ENCODE measurements at regions not wholly inside any gene's neighbourhood (a gene's known extent, or its start where the extent isn't known, plus 50 kb on each side); places are given as distances from the start of the nearest gene placed in this dataset.
"Not testable (repeated sequence)": the region's sequence is repeated elsewhere in the genome, so short reads cannot be mapped to it uniquely, and the experiment has no call there.

GRCh38 chr12:90828621-90829020 is 126.4 kb downstream of the CCER1 start:
- DNase-seq, result no peak

- no peak for DNase-seq
Observed at GRCh38 chr12:90827567-90827966, 127.4 kb downstream of the CCER1 start.

DNA sequence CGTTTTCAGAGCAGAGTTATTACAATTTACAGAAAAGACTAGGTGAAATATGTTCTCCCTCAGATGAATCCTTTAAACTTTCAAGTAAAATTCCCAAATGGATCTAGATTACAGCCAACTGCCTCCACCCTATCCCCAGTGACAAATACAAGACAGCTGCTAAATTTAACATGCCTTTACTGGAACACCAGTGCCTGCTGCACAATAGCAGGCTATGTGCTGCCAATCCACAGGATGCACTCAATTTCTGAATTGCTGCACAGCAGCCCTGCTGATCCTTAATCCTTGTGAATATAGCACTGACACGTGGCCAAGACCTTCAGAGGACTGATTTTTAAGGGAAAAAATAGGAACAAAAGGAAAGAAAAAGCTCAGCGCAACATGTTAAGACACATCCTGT is 128.9 kb downstream of the CCER1 start:
- no peak for DNase-seq

DNA sequence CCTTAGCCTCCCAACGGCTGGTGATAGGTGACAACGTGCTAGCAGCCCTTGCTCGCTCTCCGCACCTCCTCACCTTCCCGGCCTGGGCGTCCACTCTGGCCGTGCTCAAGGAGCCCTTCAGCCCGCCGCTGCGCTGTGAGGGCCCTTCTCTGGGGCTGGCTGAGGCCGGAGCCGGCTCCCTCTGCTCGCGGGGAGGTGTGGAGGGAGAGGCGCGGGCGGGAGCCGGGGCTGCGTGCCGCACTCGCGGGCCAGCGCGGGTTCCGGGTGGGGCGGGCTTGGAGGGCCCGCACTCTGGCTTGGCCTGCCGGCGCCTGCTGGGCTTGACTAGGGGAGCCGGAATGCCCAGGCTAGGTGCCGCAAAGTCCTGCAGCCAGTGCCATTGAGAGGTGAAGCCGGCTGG is 131.1 kb downstream of the CCER1 start:
- no peak for DNase-seq

DNA sequence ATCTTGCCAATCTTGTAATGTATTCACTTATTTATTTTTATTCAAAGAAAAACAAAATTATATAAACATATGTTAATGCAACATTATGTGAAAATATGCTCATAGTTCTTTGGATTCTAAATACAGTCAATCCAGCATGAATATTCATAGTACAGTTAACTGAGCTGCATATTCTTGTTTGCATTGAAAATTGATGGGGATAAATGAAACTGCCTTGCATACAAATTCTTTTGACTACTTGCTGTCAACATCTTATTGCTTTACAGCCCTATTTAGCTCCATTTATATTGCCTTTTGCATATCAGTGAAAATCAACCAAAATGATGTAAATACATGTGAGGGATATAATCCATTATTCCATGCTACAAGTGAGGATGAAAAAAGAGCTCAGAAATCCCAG is 135.3 kb downstream of the CCER1 start:
- no peak for DNase-seq

- DNase-seq, result no peak
Observed at GRCh38 chr12:90816353-90817089, 138.5 kb downstream of the CCER1 start.

- no peak for DNase-seq
Observed at GRCh38 chr12:90809940-90810339, 145.0 kb downstream of the CCER1 start.

DNA sequence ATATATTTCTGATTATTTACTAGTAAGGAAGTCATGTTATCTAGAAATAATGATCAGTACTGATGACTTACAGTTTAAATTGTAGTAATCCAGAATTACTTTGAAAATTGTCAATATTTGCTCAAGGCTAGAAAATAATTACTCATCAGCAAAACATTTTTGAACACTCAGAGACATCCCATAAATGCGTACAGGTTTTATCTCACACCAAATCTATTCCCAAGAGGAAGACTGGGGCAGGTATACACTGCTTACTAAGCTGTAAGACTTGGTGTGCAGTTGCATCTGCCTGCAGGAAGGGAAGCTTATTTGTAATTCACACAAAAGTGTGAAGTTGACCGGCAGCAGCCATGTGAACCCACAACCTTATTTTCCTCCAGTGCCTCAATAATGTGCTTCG is 146.4 kb downstream of the CCER1 start:
- no peak for DNase-seq

GRCh38 chr12:90802727-90803126 is 152.2 kb downstream of the CCER1 start:
- no peak for DNase-seq

DNA sequence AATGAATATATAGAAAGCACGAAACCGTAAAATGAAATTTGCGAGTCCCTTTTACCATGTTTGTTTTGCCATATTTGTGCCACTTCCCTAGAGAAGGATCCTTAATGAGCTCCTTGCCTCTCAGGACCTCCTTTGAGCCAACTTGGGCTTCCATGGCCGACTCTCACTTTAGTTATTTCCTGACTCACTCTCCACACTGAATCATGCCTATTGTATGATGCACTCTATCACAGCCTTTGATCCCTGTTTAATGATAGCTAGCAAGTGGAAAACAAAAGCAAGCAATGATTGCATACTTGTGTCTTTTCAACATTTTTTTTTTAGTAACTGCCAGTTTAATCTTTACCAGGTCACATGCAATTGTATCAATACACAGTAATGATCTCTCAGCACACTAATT is 153.2 kb downstream of the CCER1 start:
- no peak for DNase-seq

GRCh38 chr12:90794212-90794611 is 160.8 kb downstream of the CCER1 start:
- no peak for DNase-seq

GRCh38 chr12:90792718-90793117 is 162.3 kb downstream of the CCER1 start:
- DNase-seq, result not testable (repeated sequence)

- DNase-seq, result no peak
Observed at GRCh38 chr12:90791445-90791844, 163.5 kb downstream of the CCER1 start.

DNA sequence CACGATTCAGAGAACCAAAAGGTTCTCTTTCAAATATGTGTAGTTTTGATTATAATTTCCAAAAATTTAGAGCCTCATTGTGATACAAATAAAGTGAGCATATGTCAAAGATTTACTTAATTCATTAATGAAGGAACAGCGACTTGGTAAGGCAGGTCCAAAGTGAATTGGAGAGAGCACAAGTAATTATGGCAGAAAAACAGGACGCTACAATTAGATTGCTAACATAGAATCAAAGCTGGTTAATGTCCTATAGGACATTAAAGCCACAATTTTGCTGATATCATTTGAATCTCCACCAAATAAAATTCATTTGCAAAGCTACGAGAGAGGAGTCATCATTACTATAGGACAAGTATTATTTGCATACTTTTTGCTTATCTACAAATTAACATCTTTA is 164.2 kb downstream of the CCER1 start:
- DNase-seq, result no peak

GRCh38 chr12:90773491-90773890 is 181.5 kb downstream of the CCER1 start:
- no peak for DNase-seq

- no peak for DNase-seq
Observed at GRCh38 chr12:90770861-90771260, 184.1 kb downstream of the CCER1 start.

DNA sequence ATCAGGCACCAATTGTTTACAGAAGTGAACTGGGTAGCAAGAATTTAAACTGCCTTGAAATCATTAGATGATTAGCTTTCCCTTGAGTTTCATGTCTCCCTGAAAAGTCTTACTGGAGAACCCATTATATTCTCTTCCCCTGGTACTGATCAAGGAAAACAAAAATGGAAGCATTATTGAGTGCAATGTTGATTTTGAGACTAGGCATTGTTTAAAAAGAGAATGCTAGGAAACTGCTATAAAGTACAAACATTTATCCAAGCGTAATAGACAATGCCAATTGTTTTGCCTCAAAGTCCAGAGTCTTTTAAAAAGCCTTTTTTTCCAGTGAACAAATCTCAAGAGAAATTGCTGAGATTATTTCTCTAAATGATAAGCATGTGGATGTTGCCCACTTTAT is 197.0 kb downstream of the CCER1 start:
- no peak for DNase-seq

DNA sequence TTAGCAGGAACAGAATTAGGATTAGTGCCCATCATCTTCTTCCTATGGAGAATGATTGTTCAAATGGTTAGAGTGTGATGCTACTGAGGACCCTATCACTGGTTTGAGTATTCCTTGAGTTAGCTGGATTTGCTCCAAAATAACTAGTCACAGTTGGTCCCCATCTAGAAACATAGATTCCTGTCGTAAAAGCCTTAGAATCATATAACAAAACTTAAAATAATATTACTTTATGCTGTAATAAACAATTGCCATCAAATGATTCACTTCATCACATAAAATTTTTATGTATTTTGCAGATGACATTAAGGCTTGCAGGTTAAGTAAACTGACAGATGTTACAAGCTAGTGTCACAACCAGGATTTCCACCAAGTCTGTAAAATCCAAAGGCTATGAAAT is 209.8 kb downstream of the CCER1 start:
- DNase-seq, result no peak

GRCh38 chr12:90741611-90742010 is 213.4 kb downstream of the CCER1 start:
- no peak for DNase-seq

- DNase-seq, result no peak
Observed at GRCh38 chr12:90729736-90730135, 225.2 kb downstream of the CCER1 start.

DNA sequence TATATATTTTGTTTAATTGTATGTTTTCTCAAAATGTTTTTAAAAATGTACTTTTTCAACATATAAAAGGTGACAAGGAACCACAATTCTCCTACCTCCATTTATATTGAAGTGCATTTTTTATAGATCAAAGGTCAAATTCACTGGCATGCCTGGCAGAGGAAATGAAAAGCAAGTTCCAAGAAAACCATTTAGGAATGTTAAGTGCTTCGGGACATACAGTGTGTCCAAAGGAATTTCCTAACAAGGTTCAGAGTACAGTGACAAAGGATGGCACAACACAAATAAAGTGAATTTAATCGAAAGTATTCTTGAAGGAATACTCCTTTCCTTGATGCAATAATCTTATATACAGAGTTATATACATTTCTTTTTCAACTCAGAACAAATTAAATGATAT is 242.3 kb downstream of the CCER1 start:
- DNase-seq, result no peak

DNA sequence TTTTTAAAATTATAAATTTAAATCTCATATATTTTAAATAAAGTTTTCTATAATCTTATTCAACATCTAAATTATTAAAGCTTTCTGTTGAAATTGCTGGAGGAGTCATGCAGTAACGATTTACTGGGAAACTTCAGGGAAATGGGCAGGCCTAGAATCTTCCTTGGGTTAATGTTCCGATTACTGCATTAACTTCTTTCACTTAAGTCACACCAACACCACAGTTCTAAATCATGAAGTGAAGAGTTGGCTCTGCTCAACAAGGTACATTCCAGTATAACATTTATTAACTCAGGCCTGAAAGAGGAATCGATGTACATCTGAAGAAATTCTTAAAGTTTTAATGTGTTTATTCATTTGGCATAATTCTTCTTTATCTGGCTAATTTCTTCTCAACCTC is 244.3 kb downstream of the CCER1 start:
- DNase-seq, result no peak

GRCh38 chr12:90706036-90706435 is 248.9 kb downstream of the CCER1 start:
- no peak for DNase-seq

DNA sequence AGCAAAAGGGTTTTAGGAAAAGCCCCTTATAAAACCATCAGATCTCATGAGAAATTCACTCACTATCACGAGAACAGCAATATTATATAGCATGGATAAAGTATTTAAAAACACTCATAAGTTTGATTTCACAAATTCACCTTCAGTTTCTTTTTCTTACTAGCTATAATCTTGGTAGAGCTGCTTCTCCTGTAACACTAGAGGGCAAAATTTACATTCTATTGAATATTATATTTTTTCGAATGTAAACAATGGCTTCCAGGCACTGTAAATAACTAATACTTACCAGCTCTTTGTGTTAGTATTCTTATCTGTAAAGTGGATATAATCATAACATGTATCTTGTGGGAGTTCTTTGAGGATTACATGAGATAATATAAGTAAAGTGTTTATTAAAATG is 259.6 kb downstream of the CCER1 start:
- no peak for DNase-seq

GRCh38 chr12:90690120-90690519 is 264.9 kb downstream of the CCER1 start:
- DNase-seq, result no peak
